ENCODE measurements at regions not wholly inside any gene's neighbourhood (a gene's known extent, or its start where the extent isn't known, plus 50 kb on each side); places are given as distances from the start of the nearest gene placed in this dataset.

DNA sequence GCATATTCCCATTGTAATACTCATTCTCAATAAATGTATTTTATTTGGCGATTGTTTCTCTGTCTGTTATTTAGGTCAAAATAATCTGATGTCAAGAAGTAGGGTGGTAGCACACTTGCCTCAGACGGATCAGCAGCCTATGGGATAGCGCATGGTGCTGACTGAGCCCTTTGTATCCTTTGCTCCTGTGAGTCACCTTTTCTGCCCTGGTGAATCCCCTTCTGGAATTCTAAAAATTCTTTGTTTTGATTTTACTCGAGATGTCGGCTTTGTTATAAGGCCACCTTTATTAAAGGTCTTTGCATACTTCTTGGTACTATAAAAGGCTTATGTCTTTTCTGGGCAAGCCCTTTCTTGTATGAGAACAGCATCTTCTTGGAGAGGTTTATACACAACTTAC, 1187.8 kb downstream of the CDH9 start:
- Histone ChIP-seq H3K4me3 (no peak overlapping the region), H3K27me3 (no peaks in the 10 kb centered on the region), H3K9me3 (no peaks in the 10 kb centered on the region), H3K4me1 (no peaks in the 10 kb centered on the region), H3K36me3 (peaks cover 0 to 2% (median 0%) of the 10 kb centered on the region in 4 donors), H3K27ac (no peak overlapping the region)
- in situ Hi-C loops (cut with MboI; ENCODE audit: low pct_ligation_motif_present in 1 of 4, low pct_unique_long_range_greater_than_20kb in 1 of 4, low sequenced_read_pairs in 3 of 4) (no loop called here), intact Hi-C loops (cut with DNase I; ENCODE audit: low total_unique reads) (no loop called here)
- 63 to 67% methylated on average over 3 to 5 of the region's 5 CpGs for WGBS, 2 donors (ENCODE audit: low coverage in 1 of 2)
- DNase-seq = no peak
- TF ChIP-seq POLR2AphosphoS5 (IDR thresholded peaks at IDR 0.05) (no peak), EP300 (IDR thresholded peaks at IDR 0.05; ENCODE audit: low read depth) (no peak), POLR2A (IDR thresholded peaks at IDR 0.05) (no peak)
- TF ChIP-seq, protein P1, sequence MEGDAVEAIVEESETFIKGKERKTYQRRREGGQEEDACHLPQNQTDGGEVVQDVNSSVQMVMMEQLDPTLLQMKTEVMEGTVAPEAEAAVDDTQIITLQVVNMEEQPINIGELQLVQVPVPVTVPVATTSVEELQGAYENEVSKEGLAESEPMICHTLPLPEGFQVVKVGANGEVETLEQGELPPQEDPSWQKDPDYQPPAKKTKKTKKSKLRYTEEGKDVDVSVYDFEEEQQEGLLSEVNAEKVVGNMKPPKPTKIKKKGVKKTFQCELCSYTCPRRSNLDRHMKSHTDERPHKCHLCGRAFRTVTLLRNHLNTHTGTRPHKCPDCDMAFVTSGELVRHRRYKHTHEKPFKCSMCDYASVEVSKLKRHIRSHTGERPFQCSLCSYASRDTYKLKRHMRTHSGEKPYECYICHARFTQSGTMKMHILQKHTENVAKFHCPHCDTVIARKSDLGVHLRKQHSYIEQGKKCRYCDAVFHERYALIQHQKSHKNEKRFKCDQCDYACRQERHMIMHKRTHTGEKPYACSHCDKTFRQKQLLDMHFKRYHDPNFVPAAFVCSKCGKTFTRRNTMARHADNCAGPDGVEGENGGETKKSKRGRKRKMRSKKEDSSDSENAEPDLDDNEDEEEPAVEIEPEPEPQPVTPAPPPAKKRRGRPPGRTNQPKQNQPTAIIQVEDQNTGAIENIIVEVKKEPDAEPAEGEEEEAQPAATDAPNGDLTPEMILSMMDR (IDR thresholded peaks at IDR 0.05) = no peak

DNA sequence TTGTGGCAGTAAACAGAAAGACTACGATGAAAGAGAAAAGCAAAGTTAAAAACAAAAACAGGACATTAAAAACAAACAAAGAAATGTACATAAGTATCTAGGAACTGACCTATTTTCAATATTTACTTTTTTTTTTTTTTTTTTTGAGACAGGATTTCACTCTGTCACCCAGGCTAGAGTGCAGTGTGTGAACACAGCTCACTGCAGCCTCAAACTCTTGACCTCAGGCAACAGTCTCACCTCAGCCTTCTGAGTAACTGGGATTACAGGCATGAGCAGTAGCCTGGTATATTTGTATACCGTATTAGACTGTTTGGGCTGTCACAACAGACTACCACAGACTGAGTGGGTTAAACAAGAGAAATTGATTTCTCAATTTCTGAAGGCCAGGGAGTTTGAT, 1189.1 kb downstream of the CDH9 start:
- no peaks in the 10 kb centered on the region for H3K4me1 ChIP-seq
- peaks cover 0 to 2% (median 0%) of the 10 kb centered on the region in 4 donors for H3K36me3 ChIP-seq
- intact Hi-C loops (cut with DNase I; ENCODE audit: low total_unique reads) (no loop called here), in situ Hi-C loops (cut with MboI; ENCODE audit: low pct_ligation_motif_present in 1 of 4, low pct_unique_long_range_greater_than_20kb in 1 of 4, low sequenced_read_pairs in 3 of 4) (no loop called here)
- no peak overlapping the region for H3K27ac ChIP-seq
- TF ChIP-seq POLR2AphosphoS5 (IDR thresholded peaks at IDR 0.05) = no peak
- TF ChIP-seq, protein P1 (IDR thresholded peaks at IDR 0.05) = no peak
- no peak for TF ChIP-seq EP300 (IDR thresholded peaks at IDR 0.05; ENCODE audit: low read depth)
- no peak for TF ChIP-seq POLR2A (IDR thresholded peaks at IDR 0.05)
- no peak overlapping the region for H3K4me3 ChIP-seq
- WGBS, 2 donors (ENCODE audit: low coverage in 1 of 2) = 54 to 94% methylated on average over 2 of the region's 2 CpGs
- DNase-seq = no peak
- H3K27me3 ChIP-seq = no peaks in the 10 kb centered on the region
- peaks cover 0 to 10% of the 10 kb centered on the region in 2 donors for H3K9me3 ChIP-seq

DNA sequence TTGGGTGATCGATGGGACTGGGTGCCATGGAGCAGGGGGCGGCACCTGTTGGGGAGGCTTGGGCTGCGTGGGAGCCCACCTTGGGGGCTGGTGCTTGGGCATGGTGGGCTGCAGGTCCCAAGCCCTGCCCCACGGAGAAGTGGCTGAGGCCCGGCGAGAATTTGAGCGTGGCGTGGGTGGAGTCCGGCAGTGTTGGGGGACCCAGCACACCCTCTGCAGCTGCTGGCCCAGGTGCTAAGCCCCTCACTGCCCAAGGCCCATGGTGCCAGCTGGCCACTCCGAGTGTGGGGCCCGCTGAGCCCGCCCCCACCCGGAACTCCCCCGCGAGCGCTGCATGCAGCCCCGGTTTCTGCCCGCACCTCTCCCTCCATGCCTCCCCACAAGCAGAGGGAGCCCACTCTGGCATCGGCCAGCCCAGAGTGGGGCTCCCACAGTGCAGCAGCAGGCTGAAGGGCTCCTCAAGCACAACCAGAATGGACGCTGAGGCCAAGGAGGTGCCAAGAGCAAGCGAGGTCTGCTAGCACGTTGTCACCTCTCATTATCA, 1178.6 kb upstream of the CDH10 start:
- H3K4me1 ChIP-seq = no peaks in the 10 kb centered on the region
- in situ Hi-C loops (cut with MboI; ENCODE audit: low pct_ligation_motif_present in 1 of 4, low pct_unique_long_range_greater_than_20kb in 1 of 4, low sequenced_read_pairs in 3 of 4) (no loop called here), intact Hi-C loops (cut with DNase I; ENCODE audit: low total_unique reads) (no loop called here)
- no peaks in the 10 kb centered on the region for H3K36me3 ChIP-seq
- no peak for TF ChIP-seq POLR2AphosphoS5 (IDR thresholded peaks at IDR 0.05)
- TF ChIP-seq, protein P1 (IDR thresholded peaks at IDR 0.05) = no peak
- TF ChIP-seq EP300 (IDR thresholded peaks at IDR 0.05; ENCODE audit: low read depth) = no peak
- no peak for TF ChIP-seq POLR2A (IDR thresholded peaks at IDR 0.05)
- DNase-seq = no peak
- H3K27me3 ChIP-seq = no peaks in the 10 kb centered on the region
- H3K27ac ChIP-seq = no peak overlapping the region
- no peak overlapping the region for H3K4me3 ChIP-seq
- peaks cover 5 to 9% of the 10 kb centered on the region in 2 donors for H3K9me3 ChIP-seq
- 69 to 93% methylated on average over 3 to 4 of the region's 22 CpGs for WGBS, 2 donors (ENCODE audit: low coverage in 1 of 2)

Small RNAs in the stretch of these regions (small RNA-seq; reads per million reads assigned to genes)
- gene AC113347.2 (0 reads per million in 4 donors), gene AC113347.3 (0 reads per million in 4 donors), gene RNU4-43P (0 reads per million in 4 donors)
